CD14-positive monocyte (primary cell): ENCODE measurements at regions not wholly inside any gene's neighbourhood (a gene's known extent, or its start where the extent isn't known, plus 50 kb on each side); places are given as distances from the start of the nearest gene placed in this dataset.

Experiments used
- DNase-seq, 3 donors: peaks; one replicate each; pipeline ENCODE4 v3.0.0-alpha.2; 2011 to 2022
- H2AFZ ChIP-seq: 2 replicates; pipeline ENCODE4 v1.6.0; 2012; ENCODE audit warnings: mild to moderate bottlenecking, low read depth, low read length, inconsistent platforms; ENCODE audit not compliant: insufficient read depth, poor library complexity, severe bottlenecking
- H3K27ac ChIP-seq, 2 donors: 1 replicate in 1 of 2; 2 replicates in 1 of 2; pipeline ENCODE4 v1.5.1; 2012 to 2013; ENCODE audit warnings: low read length in 2 of 2, control low read depth in 1 of 2, inconsistent platforms in 1 of 2, low read depth in 1 of 2, mild to moderate bottlenecking in 1 of 2
- H3K27me3 ChIP-seq, 2 donors: one replicate each; pipeline versions ENCODE4 v1.6.0 to v1.6.1; 2011 to 2013; ENCODE audit warnings: low read length in 2 of 2; ENCODE audit not compliant: control insufficient read depth in 2 of 2, insufficient read depth in 2 of 2
- H3K36me3 ChIP-seq, 2 donors: replicated peaks in 1 of 2; 1 replicate in 1 of 2; 2 replicates in 1 of 2; pipeline versions ENCODE4 v1.5.1 to v1.6.1; 2012 to 2013; ENCODE audit warnings: low read length in 2 of 2, control low read depth in 1 of 2, inconsistent platforms in 1 of 2, mild to moderate bottlenecking in 1 of 2; ENCODE audit not compliant: insufficient read depth in 2 of 2, control insufficient read depth in 1 of 2
- H3K4me1 ChIP-seq, 2 donors: 1 replicate in 1 of 2; 2 replicates in 1 of 2; pipeline versions ENCODE4 v1.5.1 to v1.6.1; 2012 to 2013; ENCODE audit warnings: low read length in 2 of 2, control low read depth in 1 of 2, inconsistent platforms in 1 of 2, mild to moderate bottlenecking in 1 of 2, moderate library complexity in 1 of 2; ENCODE audit not compliant: insufficient read depth in 2 of 2, control insufficient read depth in 1 of 2
- H3K4me2 ChIP-seq: replicated peaks from 2 replicates; pipeline ENCODE3; 2012; ENCODE audit warnings: low read length, moderate library complexity, mild to moderate bottlenecking; ENCODE audit not compliant: poor library complexity, severe bottlenecking; ENCODE audit errors: extremely low read depth
- H3K4me3 ChIP-seq, 3 experiments: fragments of 200-600 bp in 1 of 3; sonication (generic) in 1 of 3; replicated peaks in 1 of 3; 1 replicate in 2 of 3; 2 replicates in 1 of 3; pipeline ENCODE4 v1.5.1; 2011 to 2013; ENCODE audit warnings: low read length in 3 of 3, mild to moderate bottlenecking in 3 of 3, control low read depth in 2 of 3, low read depth in 2 of 3, inconsistent platforms in 1 of 3, moderate library complexity in 1 of 3
- H3K79me2 ChIP-seq: 2 replicates; pipeline ENCODE4 v1.6.0; 2012; ENCODE audit warnings: mild to moderate bottlenecking, control low read depth, inconsistent platforms, low read length, moderate library complexity; ENCODE audit not compliant: insufficient read depth
- H3K9ac ChIP-seq: 2 replicates; pipeline ENCODE4 v1.6.0; 2017; ENCODE audit warnings: low read length, mild to moderate bottlenecking; ENCODE audit not compliant: insufficient read depth, poor library complexity, severe bottlenecking
- H3K9me3 ChIP-seq, 2 donors: replicated peaks in 1 of 2; 1 replicate in 1 of 2; 2 replicates in 1 of 2; pipeline versions ENCODE4 v1.5.1 to v1.6.1; 2012 to 2013; ENCODE audit warnings: low read length in 2 of 2, control low read depth in 1 of 2; ENCODE audit not compliant: control insufficient read depth in 1 of 2, insufficient read depth in 1 of 2
- H4K20me1 ChIP-seq: 2 replicates; pipeline ENCODE4 v1.6.0; 2012; ENCODE audit warnings: mild to moderate bottlenecking, low read length, control low read depth, moderate library complexity; ENCODE audit not compliant: insufficient read depth
- H3K27ac Mint-ChIP-seq, 7 donors: one replicate each; pipeline ENCODE4 v1.8.0; 2020; ENCODE audit warnings: mild to moderate bottlenecking in 7 of 7, mixed read lengths in 7 of 7, moderate library complexity in 6 of 7, inconsistent platforms in 2 of 7
- H3K27me3 Mint-ChIP-seq, 3 donors: one replicate each; pipeline ENCODE4 v1.8.0; 2021 to 2022; ENCODE audit warnings: low read depth in 3 of 3, mild to moderate bottlenecking in 3 of 3, mixed read lengths in 3 of 3, moderate library complexity in 3 of 3, inconsistent platforms in 1 of 3
- H3K36me3 Mint-ChIP-seq, 2 donors: one replicate each; pipeline ENCODE4 v1.8.0; 2020; ENCODE audit warnings: mixed read lengths in 2 of 2, inconsistent platforms in 1 of 2, mild to moderate bottlenecking in 1 of 2
- H3K4me1 Mint-ChIP-seq: one replicate; pipeline ENCODE4 v1.8.0; 2020; ENCODE audit warnings: mild to moderate bottlenecking, mixed read lengths
- H3K4me3 Mint-ChIP-seq, 2 donors: one replicate each; pipeline ENCODE4 v1.8.0; 2020; ENCODE audit warnings: mild to moderate bottlenecking in 2 of 2, mixed read lengths in 2 of 2, moderate library complexity in 1 of 2
- H3K9me3 Mint-ChIP-seq, 7 donors: one replicate each; pipeline ENCODE4 v1.8.0; 2020 to 2022; ENCODE audit warnings: mixed read lengths in 7 of 7, mild to moderate bottlenecking in 6 of 7, moderate library complexity in 6 of 7, inconsistent platforms in 2 of 7
- CTCF ChIP-seq: fragments of 200-600 bp; IDR thresholded peaks from one replicate; pipeline ENCODE4 v1.8.0; 2022; ENCODE audit warnings: antibody characterized with exemption, mild to moderate bottlenecking
- WGBS: methylation state at CpG from one replicate; pipeline ENCODE4 v1.1.5; 2013; ENCODE audit warnings: missing lambda C conversion rate; ENCODE audit not compliant: insufficient coverage; 5-methylcytosine and 5-hydroxymethylcytosine counted together
- intact Hi-C, 2 donors: fragments of 100-400 bp; cut with micrococcal nuclease; formaldehyde crosslinking; loops; one replicate each; pipeline versions ENCODE4 v1.15.0 to v1.15.1; 2023

- Mint-ChIP-seq H3K36me3 (no peaks in the 10 kb centered on the region), H3K9me3 (no peaks in the 10 kb centered on the region), H3K4me1 (no peaks in the 10 kb centered on the region), H3K4me3 (no peak overlapping the region), H3K27me3 (no peaks in the 10 kb centered on the region), H3K27ac (no peak overlapping the region)
- TF ChIP-seq CTCF, result no peak
- no peak for DNase-seq
- H3K4me1 ChIP-seq, result no peaks in the 10 kb centered on the region
- H3K36me3 ChIP-seq, result no peaks in the 10 kb centered on the region
- no peak overlapping the region for H3K4me3 ChIP-seq
- H3K79me2 ChIP-seq, result no peaks in the 10 kb centered on the region
- no peak overlapping the region for H2AFZ ChIP-seq
- intact Hi-C loops, result no loop called here
- H4K20me1 ChIP-seq, result no peaks in the 10 kb centered on the region
- H3K27ac ChIP-seq, result no peak overlapping the region
- no peak overlapping the region for H3K9ac ChIP-seq
- H3K4me2 ChIP-seq, result no peak overlapping the region
- no peaks in the 10 kb centered on the region for H3K9me3 ChIP-seq
- H3K27me3 ChIP-seq, result no peaks in the 10 kb centered on the region
Observed at GRCh38 chr2:155218945-155219344, 520.5 kb downstream of the KCNJ3 start.

GRCh38 chr2:155218292-155218924 lies 519.9 kb downstream of the KCNJ3 start:
- DNase-seq, result no peak
- H3K9me3 ChIP-seq, result no peaks in the 10 kb centered on the region

More at GRCh38 chr2:155218292-155218924, 519.9 kb downstream of the KCNJ3 start:
- Histone ChIP-seq H3K27me3 (no peaks in the 10 kb centered on the region), H2AFZ (no peak overlapping the region), H3K36me3 (no peaks in the 10 kb centered on the region), H3K4me2 (no peak overlapping the region), H3K4me1 (no peaks in the 10 kb centered on the region), H3K79me2 (no peaks in the 10 kb centered on the region), H3K27ac (no peak overlapping the region), H3K9ac (no peak overlapping the region), H4K20me1 (no peaks in the 10 kb centered on the region), H3K4me3 (no peak overlapping the region)
- TF ChIP-seq CTCF, result no peak
- Mint-ChIP-seq H3K27me3 (no peaks in the 10 kb centered on the region), H3K4me1 (no peaks in the 10 kb centered on the region), H3K9me3 (no peaks in the 10 kb centered on the region), H3K4me3 (no peak overlapping the region), H3K36me3 (no peaks in the 10 kb centered on the region), H3K27ac (no peak overlapping the region)
- intact Hi-C loops, result no loop called here
- no CpG with 5 or more reads among the region's 2 CpGs for WGBS
